HepG2 (cell line): ENCODE measurements at regions not wholly inside any gene's neighbourhood (a gene's known extent, or its start where the extent isn't known, plus 50 kb on each side); places are given as distances from the start of the nearest gene placed in this dataset.

Experiments used
- CBX5 ChIP-seq: sonication (generic); formaldehyde crosslinking; IDR thresholded peaks from 2 replicates; pipeline ENCODE4 v1.4.0; 2020; ENCODE audit warnings: missing genetic modification reagents, borderline replicate concordance
- DNMT1 ChIP-seq: sonication (generic); formaldehyde crosslinking; IDR thresholded peaks from 2 replicates; pipeline ENCODE4 v1.5.1; 2020; ENCODE audit warnings: mild to moderate bottlenecking, missing genetic modification reagents
- ELF1 ChIP-seq: sonication (generic); formaldehyde crosslinking; IDR thresholded peaks from 2 replicates; pipeline ENCODE4 v1.4.0; 2020; ENCODE audit warnings: missing genetic modification reagents
- JUNB ChIP-seq: sonication (generic); formaldehyde crosslinking; IDR thresholded peaks from 2 replicates; pipeline ENCODE4 v1.8.0; 2022; ENCODE audit warnings: missing genetic modification reagents, mild to moderate bottlenecking, borderline replicate concordance
- KLF16 ChIP-seq, 2 experiments: sonication (generic) in 1 of 2; formaldehyde crosslinking in 1 of 2; IDR thresholded peaks; 2 replicates each; pipeline versions ENCODE4 v1.6.1 to v1.8.0; 2016 to 2023; ENCODE audit warnings: missing genetic modification reagents in 2 of 2, missing compliant biosample characterization in 1 of 2
- REL ChIP-seq: sonication (generic); formaldehyde crosslinking; conservative IDR thresholded peaks from 2 replicates; pipeline ENCODE4 v1.8.0; 2022; ENCODE audit warnings: mild to moderate bottlenecking, missing genetic modification reagents, moderate library complexity
- SP5 ChIP-seq: IDR thresholded peaks from 2 replicates; pipeline ENCODE4 v1.6.1; 2016; ENCODE audit warnings: low read depth, borderline replicate concordance
- SRSF4 ChIP-seq: fragments of 200-400 bp; formaldehyde crosslinking; IDR thresholded peaks from one replicate; pipeline ENCODE4 v1.6.1; 2018; ENCODE audit warnings: mild to moderate bottlenecking, low read depth, low read length, moderate library complexity; ENCODE audit not compliant: poor library complexity, severe bottlenecking
- TAF1 ChIP-seq: sonication (generic); formaldehyde crosslinking; IDR thresholded peaks from 2 replicates; pipeline ENCODE4 v1.4.0; 2020; ENCODE audit warnings: missing genetic modification reagents
- ZNF205 ChIP-seq: IDR thresholded peaks from 2 replicates; pipeline ENCODE4 v1.6.1; 2018; ENCODE audit warnings: missing biosample characterization, missing genetic modification reagents
- ZNF230 ChIP-seq: sonication (generic); formaldehyde crosslinking; IDR thresholded peaks from 2 replicates; pipeline ENCODE4 v1.4.0; 2020; ENCODE audit warnings: mild to moderate bottlenecking, missing genetic modification reagents
- ZNF782 ChIP-seq: sonication (generic); formaldehyde crosslinking; IDR thresholded peaks from 2 replicates; pipeline ENCODE4 v1.4.0; 2020; ENCODE audit warnings: missing genetic modification reagents, mild to moderate bottlenecking, borderline replicate concordance
- ZNF891 ChIP-seq: sonication (generic); formaldehyde crosslinking; IDR thresholded peaks from 2 replicates; pipeline ENCODE4 v1.5.0; 2020; ENCODE audit warnings: mild to moderate bottlenecking, missing genetic modification reagents
- TF ChIP-seq, protein P1 (sequence below): sonication (generic); formaldehyde crosslinking; IDR thresholded peaks from 2 replicates; pipeline ENCODE4 v1.5.0; 2020; ENCODE audit warnings: mild to moderate bottlenecking, missing genetic modification reagents
- TF ChIP-seq, protein P2 (sequence below): fragments of 450-650 bp; IDR thresholded peaks from 2 replicates; pipeline ENCODE4 v1.6.1; 2017; ENCODE audit warnings: mild to moderate bottlenecking
- TF ChIP-seq, protein P3 (sequence below): IDR thresholded peaks from 2 replicates; pipeline ENCODE4 v1.6.1; 2016; ENCODE audit warnings: low read depth, control low read depth
- TF ChIP-seq, protein P4 (sequence below): sonication (generic); formaldehyde crosslinking; IDR thresholded peaks from 2 replicates; pipeline ENCODE4 v1.9.0; 2021; ENCODE audit warnings: missing genetic modification reagents, borderline replicate concordance

DNA sequence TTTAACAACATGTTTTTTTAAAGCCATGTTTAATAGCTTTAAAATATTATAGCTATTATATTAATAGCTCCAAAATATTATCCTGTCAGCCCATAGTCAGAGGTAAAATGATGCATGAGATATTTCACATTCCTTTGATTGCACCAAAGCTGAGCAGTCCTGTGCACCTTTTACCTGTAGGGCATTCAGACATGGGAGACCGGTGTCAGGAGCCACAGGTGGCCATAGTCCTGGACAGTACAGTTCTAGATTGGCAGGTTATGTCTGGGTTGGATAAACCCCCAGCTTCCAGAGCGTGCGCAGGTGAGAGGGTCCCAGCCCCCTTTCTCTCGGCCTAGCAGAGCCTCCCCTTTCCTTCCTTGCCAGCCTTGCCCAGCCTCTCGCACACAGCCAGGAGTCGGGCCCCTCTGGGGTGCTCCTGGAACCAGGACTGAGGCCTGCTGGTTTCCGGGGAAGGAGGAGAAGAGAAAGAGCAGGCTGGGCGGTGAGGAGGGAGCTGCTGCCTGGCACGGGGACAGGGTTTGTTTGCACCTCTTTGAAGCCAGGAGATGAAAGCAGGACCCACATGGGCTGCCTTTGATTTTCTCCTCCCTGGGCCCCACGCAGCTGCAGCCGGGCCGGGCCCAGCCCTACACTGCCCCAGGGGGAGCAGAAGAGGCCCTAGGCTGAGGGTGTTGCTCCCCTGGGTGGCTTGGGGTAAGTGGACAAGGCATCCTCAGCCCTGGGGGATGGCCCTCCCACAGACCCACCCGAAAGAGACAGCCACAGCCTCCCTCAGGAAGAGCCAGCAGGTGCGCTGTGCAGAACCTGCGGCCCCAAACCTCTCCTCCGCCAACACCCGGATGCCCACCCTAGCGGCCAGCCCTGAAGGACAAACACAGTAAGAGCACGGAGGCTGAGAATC is 75.2 kb upstream of the TARDBP start (continued):
- TF ChIP-seq, protein P1, sequence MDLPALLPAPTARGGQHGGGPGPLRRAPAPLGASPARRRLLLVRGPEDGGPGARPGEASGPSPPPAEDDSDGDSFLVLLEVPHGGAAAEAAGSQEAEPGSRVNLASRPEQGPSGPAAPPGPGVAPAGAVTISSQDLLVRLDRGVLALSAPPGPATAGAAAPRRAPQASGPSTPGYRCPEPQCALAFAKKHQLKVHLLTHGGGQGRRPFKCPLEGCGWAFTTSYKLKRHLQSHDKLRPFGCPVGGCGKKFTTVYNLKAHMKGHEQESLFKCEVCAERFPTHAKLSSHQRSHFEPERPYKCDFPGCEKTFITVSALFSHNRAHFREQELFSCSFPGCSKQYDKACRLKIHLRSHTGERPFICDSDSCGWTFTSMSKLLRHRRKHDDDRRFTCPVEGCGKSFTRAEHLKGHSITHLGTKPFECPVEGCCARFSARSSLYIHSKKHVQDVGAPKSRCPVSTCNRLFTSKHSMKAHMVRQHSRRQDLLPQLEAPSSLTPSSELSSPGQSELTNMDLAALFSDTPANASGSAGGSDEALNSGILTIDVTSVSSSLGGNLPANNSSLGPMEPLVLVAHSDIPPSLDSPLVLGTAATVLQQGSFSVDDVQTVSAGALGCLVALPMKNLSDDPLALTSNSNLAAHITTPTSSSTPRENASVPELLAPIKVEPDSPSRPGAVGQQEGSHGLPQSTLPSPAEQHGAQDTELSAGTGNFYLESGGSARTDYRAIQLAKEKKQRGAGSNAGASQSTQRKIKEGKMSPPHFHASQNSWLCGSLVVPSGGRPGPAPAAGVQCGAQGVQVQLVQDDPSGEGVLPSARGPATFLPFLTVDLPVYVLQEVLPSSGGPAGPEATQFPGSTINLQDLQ (CRISPR knock-in tag) = no peak
- no peak for TF ChIP-seq ZNF782 (CRISPR knock-in tag)
- no peak for TF ChIP-seq DNMT1 (CRISPR knock-in tag)
- no peak for TF ChIP-seq ZNF230 (CRISPR knock-in tag)
- TF ChIP-seq CBX5 (CRISPR knock-in tag) = peak; percentile 53; the same call in 1 of the 2 replicates
- TF ChIP-seq SP5 (CRISPR knock-in tag) = peak; percentile 89; the same call in 1 of the 2 replicates
- TF ChIP-seq, protein P2, sequence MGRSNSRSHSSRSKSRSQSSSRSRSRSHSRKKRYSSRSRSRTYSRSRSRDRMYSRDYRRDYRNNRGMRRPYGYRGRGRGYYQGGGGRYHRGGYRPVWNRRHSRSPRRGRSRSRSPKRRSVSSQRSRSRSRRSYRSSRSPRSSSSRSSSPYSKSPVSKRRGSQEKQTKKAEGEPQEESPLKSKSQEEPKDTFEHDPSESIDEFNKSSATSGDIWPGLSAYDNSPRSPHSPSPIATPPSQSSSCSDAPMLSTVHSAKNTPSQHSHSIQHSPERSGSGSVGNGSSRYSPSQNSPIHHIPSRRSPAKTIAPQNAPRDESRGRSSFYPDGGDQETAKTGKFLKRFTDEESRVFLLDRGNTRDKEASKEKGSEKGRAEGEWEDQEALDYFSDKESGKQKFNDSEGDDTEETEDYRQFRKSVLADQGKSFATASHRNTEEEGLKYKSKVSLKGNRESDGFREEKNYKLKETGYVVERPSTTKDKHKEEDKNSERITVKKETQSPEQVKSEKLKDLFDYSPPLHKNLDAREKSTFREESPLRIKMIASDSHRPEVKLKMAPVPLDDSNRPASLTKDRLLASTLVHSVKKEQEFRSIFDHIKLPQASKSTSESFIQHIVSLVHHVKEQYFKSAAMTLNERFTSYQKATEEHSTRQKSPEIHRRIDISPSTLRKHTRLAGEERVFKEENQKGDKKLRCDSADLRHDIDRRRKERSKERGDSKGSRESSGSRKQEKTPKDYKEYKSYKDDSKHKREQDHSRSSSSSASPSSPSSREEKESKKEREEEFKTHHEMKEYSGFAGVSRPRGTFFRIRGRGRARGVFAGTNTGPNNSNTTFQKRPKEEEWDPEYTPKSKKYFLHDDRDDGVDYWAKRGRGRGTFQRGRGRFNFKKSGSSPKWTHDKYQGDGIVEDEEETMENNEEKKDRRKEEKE = no peak
- TF ChIP-seq SRSF4 = no peak
- TF ChIP-seq, protein P3, sequence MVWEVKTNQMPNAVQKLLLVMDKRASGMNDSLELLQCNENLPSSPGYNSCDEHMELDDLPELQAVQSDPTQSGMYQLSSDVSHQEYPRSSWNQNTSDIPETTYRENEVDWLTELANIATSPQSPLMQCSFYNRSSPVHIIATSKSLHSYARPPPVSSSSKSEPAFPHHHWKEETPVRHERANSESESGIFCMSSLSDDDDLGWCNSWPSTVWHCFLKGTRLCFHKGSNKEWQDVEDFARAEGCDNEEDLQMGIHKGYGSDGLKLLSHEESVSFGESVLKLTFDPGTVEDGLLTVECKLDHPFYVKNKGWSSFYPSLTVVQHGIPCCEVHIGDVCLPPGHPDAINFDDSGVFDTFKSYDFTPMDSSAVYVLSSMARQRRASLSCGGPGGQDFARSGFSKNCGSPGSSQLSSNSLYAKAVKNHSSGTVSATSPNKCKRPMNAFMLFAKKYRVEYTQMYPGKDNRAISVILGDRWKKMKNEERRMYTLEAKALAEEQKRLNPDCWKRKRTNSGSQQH (CRISPR knock-in tag) = no peak
- TF ChIP-seq TAF1 (CRISPR knock-in tag) = peak; percentile 35; the same call in 1 of the 2 replicates
- TF ChIP-seq, protein P4, sequence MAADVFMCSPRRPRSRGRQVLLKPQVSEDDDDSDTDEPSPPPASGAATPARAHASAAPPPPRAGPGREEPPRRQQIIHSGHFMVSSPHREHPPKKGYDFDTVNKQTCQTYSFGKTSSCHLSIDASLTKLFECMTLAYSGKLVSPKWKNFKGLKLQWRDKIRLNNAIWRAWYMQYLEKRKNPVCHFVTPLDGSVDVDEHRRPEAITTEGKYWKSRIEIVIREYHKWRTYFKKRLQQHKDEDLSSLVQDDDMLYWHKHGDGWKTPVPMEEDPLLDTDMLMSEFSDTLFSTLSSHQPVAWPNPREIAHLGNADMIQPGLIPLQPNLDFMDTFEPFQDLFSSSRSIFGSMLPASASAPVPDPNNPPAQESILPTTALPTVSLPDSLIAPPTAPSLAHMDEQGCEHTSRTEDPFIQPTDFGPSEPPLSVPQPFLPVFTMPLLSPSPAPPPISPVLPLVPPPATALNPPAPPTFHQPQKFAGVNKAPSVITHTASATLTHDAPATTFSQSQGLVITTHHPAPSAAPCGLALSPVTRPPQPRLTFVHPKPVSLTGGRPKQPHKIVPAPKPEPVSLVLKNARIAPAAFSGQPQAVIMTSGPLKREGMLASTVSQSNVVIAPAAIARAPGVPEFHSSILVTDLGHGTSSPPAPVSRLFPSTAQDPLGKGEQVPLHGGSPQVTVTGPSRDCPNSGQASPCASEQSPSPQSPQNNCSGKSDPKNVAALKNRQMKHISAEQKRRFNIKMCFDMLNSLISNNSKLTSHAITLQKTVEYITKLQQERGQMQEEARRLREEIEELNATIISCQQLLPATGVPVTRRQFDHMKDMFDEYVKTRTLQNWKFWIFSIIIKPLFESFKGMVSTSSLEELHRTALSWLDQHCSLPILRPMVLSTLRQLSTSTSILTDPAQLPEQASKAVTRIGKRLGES (CRISPR knock-in tag) = peak; percentile 89
- no peak; a peak in 1 of 4 replicates for TF ChIP-seq KLF16 (CRISPR knock-in tag; IDR thresholded peaks at IDR 0.05)
- no peak; the same call in 1 of the 2 replicates for TF ChIP-seq ZNF205 (CRISPR knock-in tag)
- TF ChIP-seq JUNB = no peak
- peak; percentile 56; the same call in 1 of the 2 replicates for TF ChIP-seq ZNF891 (CRISPR knock-in tag)
- 0 out of 2 replicates have a peak, but pooled peaks have one; percentile 12 for TF ChIP-seq ELF1 (CRISPR knock-in tag)
- no peak for TF ChIP-seq REL (CRISPR knock-in tag)
